WTC11 (cell line): ENCODE measurements at regions not wholly inside any gene's neighbourhood (a gene's known extent, or its start where the extent isn't known, plus 50 kb on each side); places are given as distances from the start of the nearest gene placed in this dataset.
"Not testable (repeated sequence)": the region's sequence is repeated elsewhere in the genome, so short reads cannot be mapped to it uniquely, and the experiment has no call there.

Experiments used
- ATAC-seq: fragments of 200-7000 bp; cut with Tn5 transposase; 2 replicates; pipeline ENCODE4 v1.10.0; 2021; ENCODE audit warnings: mild to moderate bottlenecking, moderate library complexity
- CTCF ChIA-PET: fragments of 300-600 bp; sonication (Branson Sonifier 250); formaldehyde crosslinking; loops from one replicate; lab custom pipeline; 2021; ENCODE audit warnings: antibody characterized with exemption; lab: Charles Lee
- POLR2A ChIA-PET: fragments of 350-600 bp; sonication (Branson Sonifier 250); formaldehyde crosslinking; loops from one replicate; lab custom pipeline; 2021; ENCODE audit warnings: antibody characterized with exemption; lab: Charles Lee
- DNase-seq: peaks from one replicate; pipeline ENCODE4 v3.0.0; 2021; ENCODE audit warnings: low spot score
- H3K27ac Mint-ChIP-seq: 2 replicates; pipeline ENCODE4 v1.8.0; 2021; ENCODE audit warnings: mixed read lengths
- H3K27me3 Mint-ChIP-seq: 2 replicates; pipeline ENCODE4 v1.8.0; 2021; ENCODE audit warnings: low read depth, mild to moderate bottlenecking, moderate library complexity, mixed read lengths
- H3K36me3 Mint-ChIP-seq: 2 replicates; pipeline ENCODE4 v1.8.0; 2021; ENCODE audit warnings: mixed read lengths
- H3K4me1 Mint-ChIP-seq: 2 replicates; pipeline ENCODE4 v1.8.0; 2022; ENCODE audit warnings: mixed read lengths
- H3K4me3 Mint-ChIP-seq: 2 replicates; pipeline ENCODE4 v1.8.0; 2021; ENCODE audit warnings: mild to moderate bottlenecking, moderate library complexity, mixed read lengths
- H3K9me3 Mint-ChIP-seq: 2 replicates; pipeline ENCODE4 v1.8.0; 2021; ENCODE audit warnings: mixed read lengths
- GRHL2 ChIP-seq: fragments of 250-450 bp; sonication (Bioruptor Pico); IDR thresholded peaks from 2 replicates; pipeline ENCODE4 v1.8.0; 2022; ENCODE audit warnings: mild to moderate bottlenecking, moderate library complexity; ENCODE audit not compliant: insufficient replicate concordance, severe bottlenecking
- NR2C2 ChIP-seq: sonication (generic); formaldehyde crosslinking; IDR thresholded peaks from 2 replicates; pipeline ENCODE4 v1.8.0; 2022; ENCODE audit warnings: mild to moderate bottlenecking, missing genetic modification reagents
- ZBTB21 ChIP-seq: sonication (generic); formaldehyde crosslinking; IDR thresholded peaks from 2 replicates; pipeline ENCODE4 v1.8.1; 2023; ENCODE audit warnings: mild to moderate bottlenecking, missing genetic modification reagents, borderline replicate concordance
- ZNF263 ChIP-seq: sonication (generic); formaldehyde crosslinking; IDR thresholded peaks from 2 replicates; pipeline ENCODE4 v1.8.1; 2022; ENCODE audit warnings: low read depth, mild to moderate bottlenecking, moderate library complexity, missing genetic modification reagents
- ZNF317 ChIP-seq: sonication (generic); formaldehyde crosslinking; IDR thresholded peaks from 2 replicates; pipeline ENCODE4 v1.8.1; 2023; ENCODE audit warnings: low read depth, mild to moderate bottlenecking, moderate library complexity, missing genetic modification reagents, borderline replicate concordance
- TF ChIP-seq, protein P1 (sequence below): sonication (generic); formaldehyde crosslinking; IDR thresholded peaks from 2 replicates; pipeline ENCODE4 v1.8.1; 2022; ENCODE audit warnings: missing genetic modification reagents, borderline replicate concordance
- TF ChIP-seq, protein P2 (sequence below): sonication (generic); formaldehyde crosslinking; conservative IDR thresholded peaks from 2 replicates; pipeline ENCODE4 v1.8.1; 2023; ENCODE audit warnings: mild to moderate bottlenecking, low read depth, missing genetic modification reagents, moderate library complexity
- TF ChIP-seq, protein P3 (sequence below): sonication (generic); formaldehyde crosslinking; IDR thresholded peaks from 2 replicates; pipeline ENCODE4 v1.8.1; 2023; ENCODE audit warnings: mild to moderate bottlenecking, missing genetic modification reagents
- TF ChIP-seq, protein P4 (sequence below): sonication (generic); formaldehyde crosslinking; IDR thresholded peaks from 2 replicates; pipeline ENCODE4 v1.8.1; 2023; ENCODE audit warnings: mild to moderate bottlenecking, missing genetic modification reagents, moderate library complexity
- TF ChIP-seq, protein P5 (sequence below): fragments of 250-450 bp; sonication (Bioruptor Pico); conservative IDR thresholded peaks from 2 replicates; pipeline ENCODE4 v1.9.0; 2021; ENCODE audit warnings: mild to moderate bottlenecking

DNA sequence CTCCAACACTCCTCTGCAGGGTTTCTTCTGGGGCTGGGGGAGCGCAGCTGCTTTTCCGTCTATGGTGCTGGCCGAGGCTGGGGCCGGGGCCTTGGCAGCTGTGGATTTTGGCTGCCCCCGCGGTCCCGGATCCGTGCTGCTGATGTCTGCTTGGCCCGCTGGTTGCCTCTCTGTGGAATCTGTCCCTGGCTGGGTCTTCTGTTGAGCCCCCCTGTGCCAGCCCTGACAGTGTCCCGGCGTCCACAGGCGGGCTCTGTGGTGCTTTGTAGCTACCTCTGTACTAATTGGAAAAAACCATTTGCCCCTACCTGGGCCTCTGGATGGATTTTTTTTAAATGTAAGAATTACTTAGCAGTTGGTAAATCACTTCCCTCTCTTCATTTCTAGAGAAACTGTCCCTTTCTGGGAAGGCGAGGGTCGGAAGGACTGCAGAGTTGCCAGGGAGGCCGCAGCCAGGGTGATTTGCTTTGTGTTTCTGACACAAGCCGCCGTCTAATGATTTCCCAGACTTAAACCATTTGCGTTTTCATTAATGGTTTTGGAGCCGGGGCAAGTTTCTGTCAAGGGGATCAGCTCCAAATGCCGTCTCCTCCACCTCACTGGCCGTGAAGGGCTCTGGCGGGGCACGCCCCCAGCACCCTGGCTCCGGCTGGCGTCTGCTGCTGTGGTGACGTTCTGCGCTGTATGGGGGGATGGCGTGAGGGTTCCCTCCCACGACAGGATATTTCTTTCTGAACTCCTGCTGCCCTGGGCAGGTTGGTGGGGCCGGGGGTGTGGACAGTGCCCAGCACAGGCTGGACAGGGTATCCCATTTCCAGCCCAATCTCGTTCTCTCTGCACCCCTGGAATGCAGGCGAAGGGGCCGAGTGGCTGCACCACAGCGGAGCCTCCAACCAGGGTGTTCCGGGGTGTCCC, 201.7 kb downstream of the LAT start:
- H3K27ac Mint-ChIP-seq, result not testable (repeated sequence)

DNA sequence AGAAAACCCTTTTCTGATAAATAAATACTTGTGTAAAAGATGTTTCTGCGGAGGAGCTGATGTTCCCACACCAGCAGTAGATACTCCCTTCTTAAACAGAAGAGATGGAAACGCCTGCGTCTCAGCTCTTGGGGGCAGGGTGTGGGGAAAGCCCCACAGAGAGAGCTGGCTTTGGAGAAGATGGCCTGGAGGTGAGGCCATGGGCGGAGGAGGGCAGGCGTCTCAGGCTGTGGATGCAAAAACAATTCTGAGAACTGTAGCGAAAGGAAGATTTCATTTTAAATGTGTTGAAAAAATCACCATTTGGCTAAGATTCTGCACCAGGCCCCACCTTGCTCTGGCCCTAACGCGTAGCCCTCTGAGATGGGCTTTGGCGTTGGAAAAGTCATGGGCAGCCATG, 201.0 kb downstream of the LAT start:
- H3K27ac Mint-ChIP-seq, H3K4me3 Mint-ChIP-seq, H3K4me1 Mint-ChIP-seq, ATAC-seq, CTCF ChIA-PET, H3K27me3 Mint-ChIP-seq, H3K36me3 Mint-ChIP-seq, DNase-seq, POLR2A ChIA-PET, H3K9me3 Mint-ChIP-seq: not testable (repeated sequence)

More for the DNA sequence above, 201.7 kb downstream of the LAT start:
- H3K4me3 Mint-ChIP-seq, ATAC-seq, DNase-seq, H3K4me1 Mint-ChIP-seq, H3K9me3 Mint-ChIP-seq, H3K36me3 Mint-ChIP-seq, H3K27me3 Mint-ChIP-seq, POLR2A ChIA-PET, CTCF ChIA-PET: not testable (repeated sequence)

DNA sequence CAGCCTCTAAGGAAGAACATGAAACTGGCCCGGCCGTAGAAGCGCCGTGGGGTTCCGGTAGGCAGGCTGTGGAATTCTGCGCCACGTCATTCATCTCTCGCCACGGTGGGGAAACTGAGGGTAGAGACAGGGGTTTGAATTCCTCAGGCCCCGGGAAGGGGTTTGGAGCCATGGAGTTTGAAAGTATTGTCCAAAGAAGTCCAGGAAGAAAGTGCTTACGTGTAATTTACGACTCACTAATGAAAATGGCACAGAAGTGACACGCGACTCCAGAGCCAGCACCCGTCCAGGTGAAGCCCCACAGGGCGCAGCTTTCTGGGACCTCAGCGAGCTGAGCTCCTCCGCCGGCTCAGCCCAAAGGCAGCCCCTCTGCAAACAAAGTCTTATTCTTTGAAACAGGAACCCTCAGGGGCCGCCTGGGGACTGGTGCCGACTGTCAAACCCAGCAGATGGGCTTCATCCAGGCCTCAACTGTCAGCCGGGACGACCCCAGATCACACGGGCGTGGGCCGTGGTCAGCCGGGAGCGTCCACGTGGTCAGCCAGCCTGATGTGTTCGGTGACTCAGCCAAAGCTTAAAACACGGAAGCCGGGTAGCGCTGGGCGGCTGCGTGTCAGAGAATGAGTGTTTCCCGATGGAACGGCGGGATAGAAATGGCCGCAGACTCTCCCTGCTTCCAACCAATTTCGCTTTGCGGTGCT, 200.0 kb downstream of the LAT start:
- H3K27me3 Mint-ChIP-seq, POLR2A ChIA-PET, CTCF ChIA-PET, H3K9me3 Mint-ChIP-seq, H3K36me3 Mint-ChIP-seq, H3K4me3 Mint-ChIP-seq, ATAC-seq, H3K4me1 Mint-ChIP-seq, DNase-seq, H3K27ac Mint-ChIP-seq: not testable (repeated sequence)

DNA sequence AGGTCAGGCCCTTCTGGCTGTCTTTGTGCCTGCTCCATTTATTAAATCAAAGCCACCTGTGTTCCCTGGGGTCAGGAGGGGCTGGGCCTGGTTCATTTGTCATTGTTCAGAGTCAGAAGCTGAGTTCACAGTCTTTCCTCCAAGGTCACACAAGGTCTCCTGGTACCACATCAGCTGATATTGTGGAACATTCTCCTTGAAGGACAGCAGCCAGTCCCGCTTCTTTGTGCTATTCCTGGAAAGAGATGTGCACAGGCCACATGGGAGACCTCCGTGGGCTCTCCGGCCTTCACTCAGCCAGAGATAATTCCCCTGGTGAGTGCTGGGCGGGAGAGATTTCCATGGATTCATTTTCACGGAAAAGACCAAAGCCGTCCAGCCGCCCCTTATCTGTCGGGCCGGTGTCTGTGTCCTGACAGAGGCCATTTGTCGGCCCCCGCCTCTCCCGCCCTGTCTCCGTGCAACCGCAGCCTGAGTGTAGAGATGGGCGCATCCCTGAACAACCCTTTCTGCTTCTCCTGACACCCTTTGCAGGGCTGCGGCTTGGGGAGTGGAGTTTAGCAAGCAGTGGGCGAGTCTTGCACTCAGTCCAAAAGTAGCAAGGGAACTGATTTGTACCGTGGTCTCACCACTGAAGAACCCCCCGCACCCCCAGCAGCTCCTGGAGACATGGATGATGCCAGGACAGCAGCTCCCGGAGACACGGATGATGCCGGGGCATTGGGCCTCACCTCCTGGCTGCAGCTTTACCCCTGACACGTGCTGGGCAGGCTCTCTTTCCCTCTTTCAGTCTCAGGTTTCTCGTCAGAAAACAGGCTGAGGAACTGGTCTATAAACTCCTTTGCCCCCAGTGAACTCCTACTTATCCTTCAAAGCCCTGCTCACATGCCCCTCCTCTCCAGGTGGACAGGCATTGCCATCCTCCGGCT, 198.4 kb downstream of the LAT start:
- H3K4me3 Mint-ChIP-seq, ATAC-seq, POLR2A ChIA-PET, H3K27ac Mint-ChIP-seq, H3K9me3 Mint-ChIP-seq, H3K27me3 Mint-ChIP-seq, DNase-seq, CTCF ChIA-PET, H3K4me1 Mint-ChIP-seq, H3K36me3 Mint-ChIP-seq: not testable (repeated sequence)

DNA sequence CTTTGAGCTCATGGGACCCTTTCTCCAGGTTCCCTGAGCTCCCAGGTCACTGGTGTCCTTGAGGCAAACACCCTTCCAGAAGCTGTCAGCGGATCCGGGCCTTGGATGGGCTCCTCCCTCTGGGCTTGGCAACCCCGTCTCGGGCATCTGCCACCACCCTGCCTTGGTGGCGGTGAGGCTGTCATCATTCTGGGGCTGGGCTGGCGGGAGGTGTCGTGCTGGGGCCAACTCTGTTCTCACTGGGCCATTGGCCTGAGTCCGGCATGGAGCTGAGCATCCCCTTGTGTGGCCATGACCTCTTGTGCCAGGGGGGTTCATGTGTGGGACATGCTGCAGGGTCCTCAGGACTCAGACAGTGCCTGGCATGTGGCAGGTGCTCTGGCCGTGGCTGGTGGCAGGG, 197.6 kb downstream of the LAT start:
- ATAC-seq (no peak), DNase-seq (no peak)
- H3K4me3 Mint-ChIP-seq, result no peak overlapping the region
- POLR2A ChIA-PET, result no interaction called here
- H3K27me3 Mint-ChIP-seq, result no peaks in the 10 kb centered on the region
- CTCF ChIA-PET, result no interaction called here
- H3K36me3 Mint-ChIP-seq, result no peaks in the 10 kb centered on the region
- H3K4me1 Mint-ChIP-seq, result no peaks in the 10 kb centered on the region
- H3K9me3 Mint-ChIP-seq, result no peaks in the 10 kb centered on the region
- TF ChIP-seq ZNF317 (CRISPR knock-in tag) (no peak), ZNF263 (no peak), ZBTB21 (CRISPR knock-in tag) (no peak), GRHL2 (CRISPR knock-in tag) (no peak), NR2C2 (CRISPR knock-in tag) (no peak)
- TF ChIP-seq, protein P1, sequence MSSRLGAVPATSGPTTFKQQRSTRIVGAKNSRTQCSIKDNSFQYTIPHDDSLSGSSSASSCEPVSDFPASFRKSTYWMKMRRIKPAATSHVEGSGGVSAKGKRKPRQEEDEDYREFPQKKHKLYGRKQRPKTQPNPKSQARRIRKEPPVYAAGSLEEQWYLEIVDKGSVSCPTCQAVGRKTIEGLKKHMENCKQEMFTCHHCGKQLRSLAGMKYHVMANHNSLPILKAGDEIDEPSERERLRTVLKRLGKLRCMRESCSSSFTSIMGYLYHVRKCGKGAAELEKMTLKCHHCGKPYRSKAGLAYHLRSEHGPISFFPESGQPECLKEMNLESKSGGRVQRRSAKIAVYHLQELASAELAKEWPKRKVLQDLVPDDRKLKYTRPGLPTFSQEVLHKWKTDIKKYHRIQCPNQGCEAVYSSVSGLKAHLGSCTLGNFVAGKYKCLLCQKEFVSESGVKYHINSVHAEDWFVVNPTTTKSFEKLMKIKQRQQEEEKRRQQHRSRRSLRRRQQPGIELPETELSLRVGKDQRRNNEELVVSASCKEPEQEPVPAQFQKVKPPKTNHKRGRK (CRISPR knock-in tag), result no peak
- TF ChIP-seq, protein P2, sequence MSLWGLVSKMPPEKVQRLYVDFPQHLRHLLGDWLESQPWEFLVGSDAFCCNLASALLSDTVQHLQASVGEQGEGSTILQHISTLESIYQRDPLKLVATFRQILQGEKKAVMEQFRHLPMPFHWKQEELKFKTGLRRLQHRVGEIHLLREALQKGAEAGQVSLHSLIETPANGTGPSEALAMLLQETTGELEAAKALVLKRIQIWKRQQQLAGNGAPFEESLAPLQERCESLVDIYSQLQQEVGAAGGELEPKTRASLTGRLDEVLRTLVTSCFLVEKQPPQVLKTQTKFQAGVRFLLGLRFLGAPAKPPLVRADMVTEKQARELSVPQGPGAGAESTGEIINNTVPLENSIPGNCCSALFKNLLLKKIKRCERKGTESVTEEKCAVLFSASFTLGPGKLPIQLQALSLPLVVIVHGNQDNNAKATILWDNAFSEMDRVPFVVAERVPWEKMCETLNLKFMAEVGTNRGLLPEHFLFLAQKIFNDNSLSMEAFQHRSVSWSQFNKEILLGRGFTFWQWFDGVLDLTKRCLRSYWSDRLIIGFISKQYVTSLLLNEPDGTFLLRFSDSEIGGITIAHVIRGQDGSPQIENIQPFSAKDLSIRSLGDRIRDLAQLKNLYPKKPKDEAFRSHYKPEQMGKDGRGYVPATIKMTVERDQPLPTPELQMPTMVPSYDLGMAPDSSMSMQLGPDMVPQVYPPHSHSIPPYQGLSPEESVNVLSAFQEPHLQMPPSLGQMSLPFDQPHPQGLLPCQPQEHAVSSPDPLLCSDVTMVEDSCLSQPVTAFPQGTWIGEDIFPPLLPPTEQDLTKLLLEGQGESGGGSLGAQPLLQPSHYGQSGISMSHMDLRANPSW, result no peak
- TF ChIP-seq, protein P3, sequence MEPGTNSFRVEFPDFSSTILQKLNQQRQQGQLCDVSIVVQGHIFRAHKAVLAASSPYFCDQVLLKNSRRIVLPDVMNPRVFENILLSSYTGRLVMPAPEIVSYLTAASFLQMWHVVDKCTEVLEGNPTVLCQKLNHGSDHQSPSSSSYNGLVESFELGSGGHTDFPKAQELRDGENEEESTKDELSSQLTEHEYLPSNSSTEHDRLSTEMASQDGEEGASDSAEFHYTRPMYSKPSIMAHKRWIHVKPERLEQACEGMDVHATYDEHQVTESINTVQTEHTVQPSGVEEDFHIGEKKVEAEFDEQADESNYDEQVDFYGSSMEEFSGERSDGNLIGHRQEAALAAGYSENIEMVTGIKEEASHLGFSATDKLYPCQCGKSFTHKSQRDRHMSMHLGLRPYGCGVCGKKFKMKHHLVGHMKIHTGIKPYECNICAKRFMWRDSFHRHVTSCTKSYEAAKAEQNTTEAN, result no peak
- TF ChIP-seq, protein P4, sequence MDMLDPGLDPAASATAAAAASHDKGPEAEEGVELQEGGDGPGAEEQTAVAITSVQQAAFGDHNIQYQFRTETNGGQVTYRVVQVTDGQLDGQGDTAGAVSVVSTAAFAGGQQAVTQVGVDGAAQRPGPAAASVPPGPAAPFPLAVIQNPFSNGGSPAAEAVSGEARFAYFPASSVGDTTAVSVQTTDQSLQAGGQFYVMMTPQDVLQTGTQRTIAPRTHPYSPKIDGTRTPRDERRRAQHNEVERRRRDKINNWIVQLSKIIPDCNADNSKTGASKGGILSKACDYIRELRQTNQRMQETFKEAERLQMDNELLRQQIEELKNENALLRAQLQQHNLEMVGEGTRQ (CRISPR knock-in tag), result no peak
- TF ChIP-seq, protein P5, sequence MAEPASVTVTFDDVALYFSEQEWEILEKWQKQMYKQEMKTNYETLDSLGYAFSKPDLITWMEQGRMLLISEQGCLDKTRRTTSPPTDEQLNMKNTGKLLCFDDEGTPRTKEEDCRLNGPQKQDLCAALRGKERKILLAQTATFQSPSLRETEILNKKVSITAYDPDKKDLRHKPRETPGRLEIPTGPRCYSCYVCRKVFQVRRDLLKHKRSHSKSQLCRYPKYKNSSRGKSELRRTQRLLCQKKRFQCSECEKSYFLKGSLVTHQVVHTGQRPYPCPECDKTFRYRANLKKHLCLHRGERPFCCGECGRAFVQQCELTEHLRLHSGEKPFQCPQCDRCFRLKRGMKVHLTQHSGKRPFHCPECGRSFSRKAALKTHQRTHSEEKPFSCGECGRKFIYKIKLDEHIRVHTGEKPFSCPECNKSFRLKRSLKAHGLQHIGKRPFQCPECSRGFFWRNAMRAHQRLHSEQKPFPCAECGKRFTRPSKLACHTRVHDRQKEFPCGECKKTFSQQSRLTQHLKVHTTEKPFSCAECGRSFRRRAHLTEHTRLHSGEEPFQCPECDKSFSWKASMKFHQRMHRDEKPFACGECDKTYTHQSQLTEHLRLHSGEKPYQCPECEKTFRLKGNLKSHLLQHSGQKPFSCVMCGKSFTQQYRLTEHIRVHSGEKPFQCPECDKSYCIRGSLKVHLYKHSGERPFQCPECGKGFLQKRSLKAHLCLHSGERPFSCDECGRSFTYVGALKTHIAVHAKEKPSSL (CRISPR knock-in tag), result no peak
- H3K27ac Mint-ChIP-seq, result no peak overlapping the region
